Activated B cell treated with CpG ODN at 0.5 μM for 24 hours (primary cell): ENCODE measurements at regions not wholly inside any gene's neighbourhood (a gene's known extent, or its start where the extent isn't known, plus 50 kb on each side); places are given as distances from the start of the nearest gene placed in this dataset.

ENCODE experiments used
- ATAC-seq: fragments of 200-7000 bp; cut with Tn5 transposase; one replicate; pipeline ENCODE4 v1.10.0; 2021; ENCODE audit warnings: low read depth, mild to moderate bottlenecking, moderate library complexity
- CTCF ChIA-PET: fragments of 350-600 bp; sonication (Branson Sonifier 250); formaldehyde crosslinking; loops from one replicate; lab custom pipeline; 2021; ENCODE audit warnings: antibody characterized with exemption; lab: Charles Lee
- POLR2A ChIA-PET: fragments of 350-600 bp; sonication (Branson Sonifier 250); formaldehyde crosslinking; loops from one replicate; lab custom pipeline; 2021; ENCODE audit warnings: antibody characterized with exemption; lab: Charles Lee
- DNase-seq: peaks from one replicate; pipeline ENCODE4 v3.0.0; 2022
- H3K27ac Mint-ChIP-seq: one replicate; pipeline ENCODE4 v1.8.0; 2020; ENCODE audit warnings: mixed read lengths
- H3K27me3 Mint-ChIP-seq: one replicate; pipeline ENCODE4 v1.8.0; 2021; ENCODE audit warnings: mixed read lengths
- H3K36me3 Mint-ChIP-seq: one replicate; pipeline ENCODE4 v1.8.0; 2021; ENCODE audit warnings: low read depth, mixed read lengths
- H3K4me1 Mint-ChIP-seq: one replicate; pipeline ENCODE4 v1.8.0; 2021; ENCODE audit warnings: mixed read lengths
- H3K4me3 Mint-ChIP-seq: one replicate; pipeline ENCODE4 v1.8.0; 2020; ENCODE audit warnings: mild to moderate bottlenecking, mixed read lengths
- H3K9me3 Mint-ChIP-seq: one replicate; pipeline ENCODE4 v1.8.0; 2020; ENCODE audit warnings: mixed read lengths
- CTCF ChIP-seq: fragments of 200-600 bp; IDR thresholded peaks from one replicate; pipeline ENCODE4 v1.8.0; 2022; ENCODE audit warnings: antibody characterized with exemption, mild to moderate bottlenecking
- intact Hi-C: fragments of 100-400 bp; cut with micrococcal nuclease; formaldehyde crosslinking; loops from one replicate; pipeline ENCODE4 v1.15.1; 2024

- Mint-ChIP-seq H3K9me3 (peaks cover 3% of the 10 kb centered on the region), H3K4me3 (no peak overlapping the region), H3K27me3 (no peaks in the 10 kb centered on the region), H3K4me1 (peaks cover 11% of the 10 kb centered on the region), H3K27ac (no peak overlapping the region), H3K36me3 (no peaks in the 10 kb centered on the region)
- intact Hi-C loops = no loop called here
- TF ChIP-seq CTCF = no peak
- CTCF ChIA-PET = no interaction called here
- no peak for DNase-seq
- ATAC-seq = no peak
- POLR2A ChIA-PET = no interaction called here
Measured at GRCh38 chr4:18981234-18981615, 959.7 kb upstream of the LCORL start.

GRCh38 chr4:18980516-18981233 is 959.1 kb upstream of the LCORL start:
- no peak for DNase-seq
- peaks cover 11% of the 10 kb centered on the region for H3K4me1 Mint-ChIP-seq
- intact Hi-C loops = no loop called here
- no peak overlapping the region for H3K4me3 Mint-ChIP-seq
- H3K27ac Mint-ChIP-seq = no peak overlapping the region
- POLR2A ChIA-PET = no interaction called here
- no peak for TF ChIP-seq CTCF
- CTCF ChIA-PET = no interaction called here
- H3K27me3 Mint-ChIP-seq = no peaks in the 10 kb centered on the region
- peak; percentile 66 for ATAC-seq
- no peaks in the 10 kb centered on the region for H3K36me3 Mint-ChIP-seq
- H3K9me3 Mint-ChIP-seq = peaks cover 3% of the 10 kb centered on the region

- no peak for ATAC-seq
- H3K4me3 Mint-ChIP-seq = no peak overlapping the region
- H3K27me3 Mint-ChIP-seq = no peaks in the 10 kb centered on the region
- TF ChIP-seq CTCF = no peak
- ChIA-PET CTCF (no interaction called here), POLR2A (no interaction called here)
- H3K36me3 Mint-ChIP-seq = no peaks in the 10 kb centered on the region
- H3K27ac Mint-ChIP-seq = no peak overlapping the region
- DNase-seq = no peak
- H3K4me1 Mint-ChIP-seq = peaks cover 11% of the 10 kb centered on the region
- intact Hi-C loops = no loop called here
- peaks cover under 1% of the 10 kb centered on the region for H3K9me3 Mint-ChIP-seq
Measured at GRCh38 chr4:18976884-18977283, 955.3 kb upstream of the LCORL start.

GRCh38 chr4:18975916-18976808 is 954.6 kb upstream of the LCORL start:
- POLR2A ChIA-PET = no interaction called here
- no peak for TF ChIP-seq CTCF
- no peaks in the 10 kb centered on the region for H3K36me3 Mint-ChIP-seq
- no peak overlapping the region for H3K27ac Mint-ChIP-seq
- ATAC-seq = no peak
- CTCF ChIA-PET = no interaction called here
- no peak overlapping the region for H3K4me3 Mint-ChIP-seq
- no peaks in the 10 kb centered on the region for H3K27me3 Mint-ChIP-seq
- H3K9me3 Mint-ChIP-seq = peaks cover 4% of the 10 kb centered on the region
- DNase-seq = no peak
- intact Hi-C loops = no loop called here
- H3K4me1 Mint-ChIP-seq = peaks cover 9% of the 10 kb centered on the region

- no peak for ATAC-seq
- ChIA-PET POLR2A (no interaction called here), CTCF (no interaction called here)
- no peak for TF ChIP-seq CTCF
- Mint-ChIP-seq H3K4me1 (no peaks in the 10 kb centered on the region), H3K9me3 (peaks cover 4% of the 10 kb centered on the region), H3K27me3 (no peaks in the 10 kb centered on the region), H3K36me3 (no peaks in the 10 kb centered on the region), H3K4me3 (no peak overlapping the region), H3K27ac (no peak overlapping the region)
- intact Hi-C loops = no loop called here
- DNase-seq = no peak
Measured at GRCh38 chr4:18973296-18973695, 951.7 kb upstream of the LCORL start.
